ENCODE measurements at regions not wholly inside any gene's neighbourhood (a gene's known extent, or its start where the extent isn't known, plus 50 kb on each side); places are given as distances from the start of the nearest gene placed in this dataset.

DNA sequence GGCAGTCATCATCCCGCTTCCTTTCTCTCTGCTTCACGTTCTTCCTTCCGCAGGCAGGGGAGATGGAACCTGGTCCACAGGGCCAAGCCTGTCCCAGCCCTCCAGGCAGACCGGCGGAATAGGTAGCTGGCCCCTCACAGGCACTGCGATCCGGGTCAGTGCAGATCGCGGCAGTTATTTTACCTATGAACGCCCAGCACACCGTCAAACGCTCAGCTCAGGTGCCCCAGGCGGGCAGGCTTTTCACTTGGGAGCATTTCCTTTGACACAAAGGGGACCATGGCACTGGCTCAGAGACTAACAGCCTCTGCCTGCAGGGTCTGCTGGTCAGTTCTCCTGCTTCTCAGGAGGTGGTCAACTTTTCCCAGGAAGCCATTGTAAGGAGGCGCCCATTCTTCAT, 97.0 kb upstream of the ZNF98 start:
- TF ChIP-seq, protein P1, sequence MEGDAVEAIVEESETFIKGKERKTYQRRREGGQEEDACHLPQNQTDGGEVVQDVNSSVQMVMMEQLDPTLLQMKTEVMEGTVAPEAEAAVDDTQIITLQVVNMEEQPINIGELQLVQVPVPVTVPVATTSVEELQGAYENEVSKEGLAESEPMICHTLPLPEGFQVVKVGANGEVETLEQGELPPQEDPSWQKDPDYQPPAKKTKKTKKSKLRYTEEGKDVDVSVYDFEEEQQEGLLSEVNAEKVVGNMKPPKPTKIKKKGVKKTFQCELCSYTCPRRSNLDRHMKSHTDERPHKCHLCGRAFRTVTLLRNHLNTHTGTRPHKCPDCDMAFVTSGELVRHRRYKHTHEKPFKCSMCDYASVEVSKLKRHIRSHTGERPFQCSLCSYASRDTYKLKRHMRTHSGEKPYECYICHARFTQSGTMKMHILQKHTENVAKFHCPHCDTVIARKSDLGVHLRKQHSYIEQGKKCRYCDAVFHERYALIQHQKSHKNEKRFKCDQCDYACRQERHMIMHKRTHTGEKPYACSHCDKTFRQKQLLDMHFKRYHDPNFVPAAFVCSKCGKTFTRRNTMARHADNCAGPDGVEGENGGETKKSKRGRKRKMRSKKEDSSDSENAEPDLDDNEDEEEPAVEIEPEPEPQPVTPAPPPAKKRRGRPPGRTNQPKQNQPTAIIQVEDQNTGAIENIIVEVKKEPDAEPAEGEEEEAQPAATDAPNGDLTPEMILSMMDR (IDR thresholded peaks at IDR 0.05 in 8 of 11, conservative IDR thresholded peaks at IDR 0.05 in 3 of 11) = no peak
- TF ChIP-seq POLR2A (IDR thresholded peaks at IDR 0.05) = no peak

All from spleen (tissue), 7 donors.